Ishikawa (cell line): ENCODE measurements at regions not wholly inside any gene's neighbourhood (a gene's known extent, or its start where the extent isn't known, plus 50 kb on each side); places are given as distances from the start of the nearest gene placed in this dataset.

Experiments
- CEBPB ChIP-seq: IDR thresholded peaks from 2 replicates; pipeline ENCODE4 v1.6.1; 2012
- CREB1 ChIP-seq: IDR thresholded peaks from 2 replicates; pipeline ENCODE4 v1.6.1; 2012; ENCODE audit warnings: low read depth
- EGR1 ChIP-seq: IDR thresholded peaks from 2 replicates; pipeline ENCODE4 v1.6.1; 2012
- EP300 ChIP-seq: IDR thresholded peaks from 2 replicates; pipeline ENCODE4 v1.6.1; 2012; ENCODE audit warnings: borderline replicate concordance
- FOXM1 ChIP-seq: IDR thresholded peaks from 2 replicates; pipeline ENCODE4 v1.6.1; 2012; ENCODE audit warnings: low read depth, borderline replicate concordance
- NFIC ChIP-seq: IDR thresholded peaks from 2 replicates; pipeline ENCODE4 v1.6.1; 2012
- RAD21 ChIP-seq: IDR thresholded peaks from 2 replicates; pipeline ENCODE4 v1.6.1; 2012; ENCODE audit warnings: low read depth
- TAF1 ChIP-seq: IDR thresholded peaks from 2 replicates; pipeline ENCODE4 v1.6.1; 2012; ENCODE audit warnings: low read depth, mild to moderate bottlenecking
- TCF12 ChIP-seq: IDR thresholded peaks from 2 replicates; pipeline ENCODE4 v1.6.1; 2012; ENCODE audit warnings: low read depth
- YY1 ChIP-seq: IDR thresholded peaks from 2 replicates; pipeline ENCODE4 v1.6.1; 2012; ENCODE audit warnings: low read depth
- ZBTB7A ChIP-seq: IDR thresholded peaks from 2 replicates; pipeline ENCODE4 v1.6.1; 2012; ENCODE audit warnings: low read depth
- TF ChIP-seq, protein P1 (sequence below): IDR thresholded peaks from 2 replicates; pipeline ENCODE4 v1.6.1; 2012
- TF ChIP-seq, protein P2 (sequence below): IDR thresholded peaks from 2 replicates; pipeline ENCODE4 v1.6.1; 2012; ENCODE audit warnings: low read depth, mild to moderate bottlenecking

DNA sequence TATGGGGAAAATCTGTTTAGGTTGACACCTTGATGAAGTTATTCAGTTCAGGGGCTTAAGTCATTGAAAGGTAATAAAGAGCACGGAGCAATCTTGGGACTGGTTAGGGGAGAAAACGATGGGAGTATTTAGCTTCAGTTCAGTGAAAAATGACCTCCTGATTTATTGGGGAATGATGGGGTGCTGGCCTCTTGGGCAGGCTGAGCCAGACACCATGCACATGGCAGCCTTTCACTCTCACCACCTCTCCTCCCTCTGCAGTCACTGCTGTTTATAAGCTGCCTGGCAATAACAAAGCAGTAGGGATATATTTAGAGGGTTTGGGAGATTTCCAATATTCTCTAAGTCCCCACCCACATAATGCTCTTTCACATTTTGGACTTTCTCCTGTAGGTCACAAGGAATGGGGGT, 140.5 kb upstream of the HS3ST2 start:
- TF ChIP-seq FOXM1 (no peak), EP300 (no peak), RAD21 (no peak), YY1 (no peak), EGR1 (no peak), TCF12 (no peak), ZBTB7A (no peak), NFIC (no peak), TAF1 (no peak), CEBPB (no peak), CREB1 (no peak)
- TF ChIP-seq, protein P1, sequence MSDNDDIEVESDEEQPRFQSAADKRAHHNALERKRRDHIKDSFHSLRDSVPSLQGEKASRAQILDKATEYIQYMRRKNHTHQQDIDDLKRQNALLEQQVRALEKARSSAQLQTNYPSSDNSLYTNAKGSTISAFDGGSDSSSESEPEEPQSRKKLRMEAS = no peak
- TF ChIP-seq, protein P2, sequence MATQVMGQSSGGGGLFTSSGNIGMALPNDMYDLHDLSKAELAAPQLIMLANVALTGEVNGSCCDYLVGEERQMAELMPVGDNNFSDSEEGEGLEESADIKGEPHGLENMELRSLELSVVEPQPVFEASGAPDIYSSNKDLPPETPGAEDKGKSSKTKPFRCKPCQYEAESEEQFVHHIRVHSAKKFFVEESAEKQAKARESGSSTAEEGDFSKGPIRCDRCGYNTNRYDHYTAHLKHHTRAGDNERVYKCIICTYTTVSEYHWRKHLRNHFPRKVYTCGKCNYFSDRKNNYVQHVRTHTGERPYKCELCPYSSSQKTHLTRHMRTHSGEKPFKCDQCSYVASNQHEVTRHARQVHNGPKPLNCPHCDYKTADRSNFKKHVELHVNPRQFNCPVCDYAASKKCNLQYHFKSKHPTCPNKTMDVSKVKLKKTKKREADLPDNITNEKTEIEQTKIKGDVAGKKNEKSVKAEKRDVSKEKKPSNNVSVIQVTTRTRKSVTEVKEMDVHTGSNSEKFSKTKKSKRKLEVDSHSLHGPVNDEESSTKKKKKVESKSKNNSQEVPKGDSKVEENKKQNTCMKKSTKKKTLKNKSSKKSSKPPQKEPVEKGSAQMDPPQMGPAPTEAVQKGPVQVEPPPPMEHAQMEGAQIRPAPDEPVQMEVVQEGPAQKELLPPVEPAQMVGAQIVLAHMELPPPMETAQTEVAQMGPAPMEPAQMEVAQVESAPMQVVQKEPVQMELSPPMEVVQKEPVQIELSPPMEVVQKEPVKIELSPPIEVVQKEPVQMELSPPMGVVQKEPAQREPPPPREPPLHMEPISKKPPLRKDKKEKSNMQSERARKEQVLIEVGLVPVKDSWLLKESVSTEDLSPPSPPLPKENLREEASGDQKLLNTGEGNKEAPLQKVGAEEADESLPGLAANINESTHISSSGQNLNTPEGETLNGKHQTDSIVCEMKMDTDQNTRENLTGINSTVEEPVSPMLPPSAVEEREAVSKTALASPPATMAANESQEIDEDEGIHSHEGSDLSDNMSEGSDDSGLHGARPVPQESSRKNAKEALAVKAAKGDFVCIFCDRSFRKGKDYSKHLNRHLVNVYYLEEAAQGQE = no peak
